ENCODE measurements at regions not wholly inside any gene's neighbourhood (a gene's known extent, or its start where the extent isn't known, plus 50 kb on each side); places are given as distances from the start of the nearest gene placed in this dataset.
"Not testable (repeated sequence)": the region's sequence is repeated elsewhere in the genome, so short reads cannot be mapped to it uniquely, and the experiment has no call there.

DNA sequence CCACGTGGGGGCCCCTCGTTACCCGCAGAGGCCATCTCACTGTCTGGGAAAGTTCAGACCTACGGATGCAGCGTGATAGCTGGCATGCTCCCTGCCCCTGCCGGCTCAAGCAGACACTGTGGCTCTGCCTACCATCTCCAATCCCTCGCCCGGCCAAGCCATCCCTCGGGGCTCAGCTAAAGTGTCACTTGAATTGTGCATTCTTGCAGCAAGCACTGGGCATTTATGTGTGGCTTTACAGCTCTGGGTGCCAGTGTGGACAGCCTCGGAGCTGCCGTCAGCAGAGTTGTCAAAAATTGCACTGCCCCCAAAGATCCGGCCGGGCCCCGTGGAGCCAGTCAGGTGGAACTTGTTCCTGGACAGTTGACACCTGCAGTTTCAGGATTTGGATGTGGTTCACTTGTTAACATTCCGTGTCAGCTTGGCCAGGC is 75.0 kb upstream of the FGF3 start:
- H3K27me3 ChIP-seq (ENCODE audit: control insufficient read depth in 1 of 2, insufficient read depth in 2 of 2, low read length in 2 of 2): peaks cover 3 to 5% of the 10 kb centered on the region in 2 donors

GRCh38 chr11:69894648-69895047 is 75.4 kb upstream of the FGF3 start:
- H3K9ac ChIP-seq (ENCODE audit: low read depth in 1 of 2, low read length in 2 of 2): no peak overlapping the region
- H3K36me3 ChIP-seq (ENCODE audit: control insufficient read depth in 1 of 2, insufficient read depth in 2 of 2, low read length in 2 of 2): no peaks in the 10 kb centered on the region
- H3K27ac ChIP-seq (ENCODE audit: low read depth, low read length): no peak overlapping the region
- H3K4me3 ChIP-seq (ENCODE audit: low read depth in 1 of 2, low read length in 2 of 2): no peak overlapping the region
- H3K27me3 ChIP-seq (ENCODE audit: control insufficient read depth in 1 of 2, insufficient read depth in 2 of 2, low read length in 2 of 2): peaks cover 3 to 5% of the 10 kb centered on the region in 2 donors
- H3K4me1 ChIP-seq (ENCODE audit: control insufficient read depth in 1 of 2, insufficient read depth in 2 of 2, low read length in 2 of 2): peaks cover 22 to 24% of the 10 kb centered on the region in 2 donors
- H3K9me3 ChIP-seq (ENCODE audit: control insufficient read depth in 1 of 2, low read length in 2 of 2): no peaks in the 10 kb centered on the region

More for the DNA sequence above, 75.0 kb upstream of the FGF3 start:
- Histone ChIP-seq H3K4me1 (ENCODE audit: control insufficient read depth in 1 of 2, insufficient read depth in 2 of 2, low read length in 2 of 2) (peaks cover 22 to 24% of the 10 kb centered on the region in 2 donors), H3K27ac (ENCODE audit: low read depth, low read length) (no peak overlapping the region), H3K36me3 (ENCODE audit: control insufficient read depth in 1 of 2, insufficient read depth in 2 of 2, low read length in 2 of 2) (no peaks in the 10 kb centered on the region), H3K9ac (ENCODE audit: low read depth in 1 of 2, low read length in 2 of 2) (no peak overlapping the region), H3K9me3 (ENCODE audit: control insufficient read depth in 1 of 2, low read length in 2 of 2) (no peaks in the 10 kb centered on the region), H3K4me3 (ENCODE audit: low read depth in 1 of 2, low read length in 2 of 2) (no peak overlapping the region)

- H3K27me3 ChIP-seq (ENCODE audit: control insufficient read depth in 1 of 2, insufficient read depth in 2 of 2, low read length in 2 of 2): peaks cover 0 to 3% of the 10 kb centered on the region in 2 donors
- H3K4me3 ChIP-seq (ENCODE audit: low read depth in 1 of 2, low read length in 2 of 2): no peak overlapping the region
- H3K27ac ChIP-seq (ENCODE audit: low read depth, low read length): no peak overlapping the region
- H3K9ac ChIP-seq (ENCODE audit: low read depth in 1 of 2, low read length in 2 of 2): no peak overlapping the region
- peaks cover 14 to 19% of the 10 kb centered on the region in 2 donors for H3K4me1 ChIP-seq (ENCODE audit: control insufficient read depth in 1 of 2, insufficient read depth in 2 of 2, low read length in 2 of 2)
- H3K36me3 ChIP-seq (ENCODE audit: control insufficient read depth in 1 of 2, insufficient read depth in 2 of 2, low read length in 2 of 2): no peaks in the 10 kb centered on the region
- no peaks in the 10 kb centered on the region for H3K9me3 ChIP-seq (ENCODE audit: control insufficient read depth in 1 of 2, low read length in 2 of 2)
Observed at GRCh38 chr11:69896250-69896649, 77.0 kb upstream of the FGF3 start.

- Histone ChIP-seq H3K9me3 (ENCODE audit: control insufficient read depth in 1 of 2, low read length in 2 of 2) (no peaks in the 10 kb centered on the region), H3K9ac (ENCODE audit: low read depth in 1 of 2, low read length in 2 of 2) (no peak overlapping the region), H3K27ac (ENCODE audit: low read depth, low read length) (no peak overlapping the region), H3K4me1 (ENCODE audit: control insufficient read depth in 1 of 2, insufficient read depth in 2 of 2, low read length in 2 of 2) (peaks cover 2% of the 10 kb centered on the region in 2 donors), H3K27me3 (ENCODE audit: control insufficient read depth in 1 of 2, insufficient read depth in 2 of 2, low read length in 2 of 2) (no peaks in the 10 kb centered on the region), H3K36me3 (ENCODE audit: control insufficient read depth in 1 of 2, insufficient read depth in 2 of 2, low read length in 2 of 2) (no peaks in the 10 kb centered on the region), H3K4me3 (ENCODE audit: low read depth in 1 of 2, low read length in 2 of 2) (no peak overlapping the region)
Observed at GRCh38 chr11:69898123-69898522, 78.9 kb upstream of the FGF3 start.

DNA sequence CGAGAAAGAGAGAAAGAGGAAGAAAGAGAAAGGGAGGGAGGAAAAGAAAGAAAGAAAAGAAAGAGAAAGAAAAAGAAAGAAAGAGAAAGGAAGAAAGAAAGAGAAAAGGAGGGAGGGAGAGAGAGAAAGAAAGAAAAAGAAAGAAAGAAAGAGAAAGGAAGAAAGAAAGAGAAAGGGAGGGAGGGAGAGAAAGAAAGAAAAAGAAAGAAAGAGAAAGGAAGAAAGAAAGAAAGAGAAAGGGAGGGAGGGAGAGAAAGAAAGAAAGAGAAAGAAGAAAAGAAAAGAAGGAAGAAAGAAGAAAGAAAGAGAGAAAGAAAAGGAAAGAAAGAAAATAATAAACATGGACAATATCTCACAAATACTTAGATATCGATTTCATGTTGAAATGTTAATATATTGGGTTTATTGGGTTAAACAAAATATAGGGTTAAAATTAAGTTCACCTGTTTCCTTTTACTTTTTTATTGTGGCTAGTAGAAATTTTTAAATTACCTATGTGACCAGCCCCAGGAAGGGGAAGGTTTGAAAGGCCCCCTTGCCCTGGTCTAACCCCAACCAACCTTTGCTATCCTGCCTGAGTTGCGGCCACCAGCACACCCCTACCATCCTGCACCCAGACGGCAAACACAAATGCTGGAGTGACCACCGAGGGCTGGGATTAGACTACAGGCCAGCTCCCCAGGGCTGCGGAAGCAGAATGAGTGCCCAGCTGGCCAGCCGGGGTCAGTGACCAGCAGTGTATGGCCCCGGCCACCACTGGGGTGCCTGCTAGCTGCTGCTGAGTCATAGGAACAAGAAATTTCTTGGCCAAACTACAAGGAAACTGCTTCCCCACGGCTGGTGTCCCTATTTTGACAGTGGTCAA is 81.0 kb upstream of the FGF3 start:
- no peak overlapping the region for H3K9ac ChIP-seq (ENCODE audit: low read depth in 1 of 2, low read length in 2 of 2)
- no peak overlapping the region for H3K4me3 ChIP-seq (ENCODE audit: low read depth in 1 of 2, low read length in 2 of 2)
- H3K36me3 ChIP-seq (ENCODE audit: control insufficient read depth in 1 of 2, insufficient read depth in 2 of 2, low read length in 2 of 2): no peaks in the 10 kb centered on the region
- H3K27me3 ChIP-seq (ENCODE audit: control insufficient read depth in 1 of 2, insufficient read depth in 2 of 2, low read length in 2 of 2): no peaks in the 10 kb centered on the region
- no peak overlapping the region for H3K27ac ChIP-seq (ENCODE audit: low read depth, low read length)
- H3K9me3 ChIP-seq (ENCODE audit: control insufficient read depth in 1 of 2, low read length in 2 of 2): no peaks in the 10 kb centered on the region
- peaks cover 1 to 2% of the 10 kb centered on the region in 2 donors for H3K4me1 ChIP-seq (ENCODE audit: control insufficient read depth in 1 of 2, insufficient read depth in 2 of 2, low read length in 2 of 2)

DNA sequence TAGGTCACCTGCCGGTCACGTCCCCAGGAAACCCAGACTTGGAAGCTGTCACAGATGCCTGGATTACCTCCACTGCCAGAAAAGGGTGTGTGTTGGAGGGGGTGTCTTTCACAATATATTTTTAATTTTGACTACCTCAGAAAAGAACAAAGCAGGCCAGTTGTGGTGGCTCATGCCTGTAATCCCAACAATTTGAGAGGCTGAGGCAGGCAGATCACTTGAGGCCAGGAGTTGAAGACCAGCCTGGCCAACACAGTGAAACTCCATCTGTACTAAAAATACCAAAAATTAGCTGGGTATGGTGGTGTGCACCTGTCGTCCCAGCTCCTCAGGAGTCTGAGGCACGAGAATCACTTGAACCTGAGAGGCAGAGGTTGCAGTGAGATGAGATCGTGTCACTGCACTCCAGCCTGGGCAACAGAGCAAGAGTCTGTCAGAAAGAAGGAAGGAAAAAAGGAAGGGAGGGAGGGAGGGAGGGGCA is 81.6 kb upstream of the FGF3 start:
- not testable (repeated sequence) for H3K27ac ChIP-seq (ENCODE audit: low read depth, low read length); H3K9ac ChIP-seq (ENCODE audit: low read depth in 1 of 2, low read length in 2 of 2)

GRCh38 chr11:69902337-69902736 is 83.1 kb upstream of the FGF3 start:
- no peak overlapping the region for H3K4me3 ChIP-seq (ENCODE audit: low read depth in 1 of 2, low read length in 2 of 2)
- no peaks in the 10 kb centered on the region for H3K27me3 ChIP-seq (ENCODE audit: control insufficient read depth in 1 of 2, insufficient read depth in 2 of 2, low read length in 2 of 2)
- no peaks in the 10 kb centered on the region for H3K36me3 ChIP-seq (ENCODE audit: control insufficient read depth in 1 of 2, insufficient read depth in 2 of 2, low read length in 2 of 2)
- H3K9ac ChIP-seq (ENCODE audit: low read depth in 1 of 2, low read length in 2 of 2): no peak overlapping the region
- H3K9me3 ChIP-seq (ENCODE audit: control insufficient read depth in 1 of 2, low read length in 2 of 2): no peaks in the 10 kb centered on the region
- H3K27ac ChIP-seq (ENCODE audit: low read depth, low read length): no peak overlapping the region
- peaks cover 13 to 14% of the 10 kb centered on the region in 2 donors for H3K4me1 ChIP-seq (ENCODE audit: control insufficient read depth in 1 of 2, insufficient read depth in 2 of 2, low read length in 2 of 2)

More for the DNA sequence above, 81.6 kb upstream of the FGF3 start:
- H3K27me3 ChIP-seq (ENCODE audit: control insufficient read depth in 1 of 2, insufficient read depth in 2 of 2, low read length in 2 of 2); H3K4me1 ChIP-seq (ENCODE audit: control insufficient read depth in 1 of 2, insufficient read depth in 2 of 2, low read length in 2 of 2); H3K9me3 ChIP-seq (ENCODE audit: control insufficient read depth in 1 of 2, low read length in 2 of 2); H3K4me3 ChIP-seq (ENCODE audit: low read depth in 1 of 2, low read length in 2 of 2); H3K36me3 ChIP-seq (ENCODE audit: control insufficient read depth in 1 of 2, insufficient read depth in 2 of 2, low read length in 2 of 2): not testable (repeated sequence)

DNA sequence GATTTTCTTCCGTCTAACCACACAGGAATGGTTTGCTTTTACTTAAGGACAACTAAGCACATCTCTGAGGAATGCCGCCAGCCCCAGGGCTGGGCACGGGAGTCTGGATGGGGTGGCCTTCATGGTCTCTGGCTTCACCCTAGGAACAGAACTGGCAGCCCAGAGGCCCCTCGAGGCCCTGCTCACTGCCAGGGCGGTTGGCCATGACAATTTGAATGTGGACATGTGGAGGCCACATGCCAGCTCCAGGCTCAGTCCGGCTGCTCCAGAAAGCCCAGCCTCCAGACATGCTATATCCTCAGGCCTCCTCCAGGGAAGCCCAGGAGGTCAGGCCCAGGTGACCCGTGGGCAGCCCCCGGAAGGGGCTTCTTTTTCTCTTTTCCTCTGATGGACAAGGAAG is 84.0 kb upstream of the FGF3 start:
- Histone ChIP-seq H3K4me3 (ENCODE audit: low read depth in 1 of 2, low read length in 2 of 2) (no peak overlapping the region), H3K36me3 (ENCODE audit: control insufficient read depth in 1 of 2, insufficient read depth in 2 of 2, low read length in 2 of 2) (no peaks in the 10 kb centered on the region), H3K27ac (ENCODE audit: low read depth, low read length) (no peak overlapping the region), H3K4me1 (ENCODE audit: control insufficient read depth in 1 of 2, insufficient read depth in 2 of 2, low read length in 2 of 2) (peaks cover 13 to 14% of the 10 kb centered on the region in 2 donors), H3K9ac (ENCODE audit: low read depth in 1 of 2, low read length in 2 of 2) (no peak overlapping the region), H3K27me3 (ENCODE audit: control insufficient read depth in 1 of 2, insufficient read depth in 2 of 2, low read length in 2 of 2) (no peaks in the 10 kb centered on the region), H3K9me3 (ENCODE audit: control insufficient read depth in 1 of 2, low read length in 2 of 2) (no peaks in the 10 kb centered on the region)

DNA sequence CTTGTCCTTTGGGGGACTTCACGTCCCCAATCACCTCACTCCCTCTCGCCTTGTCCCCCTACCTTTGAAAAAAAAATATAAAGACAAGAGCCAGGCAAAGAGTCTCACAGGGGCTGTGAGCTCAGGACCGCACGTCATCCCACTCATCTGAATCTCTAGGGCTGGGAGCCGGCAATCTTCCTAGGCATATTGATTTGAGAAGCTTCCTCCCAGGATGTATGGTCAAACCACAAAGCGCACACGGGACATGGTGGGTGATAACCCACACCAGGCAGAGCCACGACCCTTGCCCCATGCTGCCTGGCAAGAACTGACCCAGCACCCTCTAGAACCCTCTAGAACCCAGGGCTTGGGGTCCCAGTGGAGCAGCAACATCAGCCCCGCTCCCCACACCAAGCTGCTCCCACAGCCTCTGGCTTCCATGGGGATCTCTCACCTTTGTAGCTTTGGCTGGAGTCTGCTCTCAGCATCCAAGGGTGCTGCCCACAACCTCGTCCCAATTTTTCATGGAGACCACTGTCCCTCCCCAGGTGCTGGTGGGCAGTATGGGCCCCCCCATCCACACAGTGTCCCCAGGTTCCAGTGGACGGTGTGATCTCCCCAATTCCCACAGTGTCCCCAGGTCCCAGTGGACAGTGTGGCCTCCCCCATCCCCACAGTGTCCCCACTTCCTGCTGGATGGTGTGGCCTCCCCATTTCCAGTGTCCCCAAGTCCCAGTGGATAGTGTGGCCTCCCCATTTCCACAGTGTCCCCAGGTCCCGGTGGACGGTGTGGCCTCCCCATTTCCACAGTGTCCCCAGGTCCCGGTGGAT is 85.2 kb upstream of the FGF3 start:
- Histone ChIP-seq H3K36me3 (ENCODE audit: control insufficient read depth in 1 of 2, insufficient read depth in 2 of 2, low read length in 2 of 2) (no peaks in the 10 kb centered on the region), H3K27me3 (ENCODE audit: control insufficient read depth in 1 of 2, insufficient read depth in 2 of 2, low read length in 2 of 2) (no peaks in the 10 kb centered on the region), H3K9ac (ENCODE audit: low read depth in 1 of 2, low read length in 2 of 2) (no peak overlapping the region), H3K9me3 (ENCODE audit: control insufficient read depth in 1 of 2, low read length in 2 of 2) (no peaks in the 10 kb centered on the region), H3K4me1 (ENCODE audit: control insufficient read depth in 1 of 2, insufficient read depth in 2 of 2, low read length in 2 of 2) (peaks cover 13 to 14% of the 10 kb centered on the region in 2 donors), H3K27ac (ENCODE audit: low read depth, low read length) (no peak overlapping the region), H3K4me3 (ENCODE audit: low read depth in 1 of 2, low read length in 2 of 2) (no peak overlapping the region)

GRCh38 chr11:69904974-69905535 is 85.8 kb upstream of the FGF3 start:
- Histone ChIP-seq H3K4me1 (ENCODE audit: control insufficient read depth in 1 of 2, insufficient read depth in 2 of 2, low read length in 2 of 2) (peaks cover 13 to 14% of the 10 kb centered on the region in 2 donors), H3K36me3 (ENCODE audit: control insufficient read depth in 1 of 2, insufficient read depth in 2 of 2, low read length in 2 of 2) (no peaks in the 10 kb centered on the region), H3K27ac (ENCODE audit: low read depth, low read length) (no peak overlapping the region), H3K9me3 (ENCODE audit: control insufficient read depth in 1 of 2, low read length in 2 of 2) (no peaks in the 10 kb centered on the region), H3K4me3 (ENCODE audit: low read depth in 1 of 2, low read length in 2 of 2) (no peak overlapping the region), H3K27me3 (ENCODE audit: control insufficient read depth in 1 of 2, insufficient read depth in 2 of 2, low read length in 2 of 2) (no peaks in the 10 kb centered on the region), H3K9ac (ENCODE audit: low read depth in 1 of 2, low read length in 2 of 2) (no peak overlapping the region)
